Nephron progenitor cell (in vitro differentiated cells): ENCODE measurements at regions not wholly inside any gene's neighbourhood (a gene's known extent, or its start where the extent isn't known, plus 50 kb on each side); places are given as distances from the start of the nearest gene placed in this dataset.

Source experiments
- DNase-seq: peaks from one replicate; pipeline ENCODE4 v3.0.0; 2021
- H3K27ac Mint-ChIP-seq: 2 replicates; pipeline ENCODE4 v1.8.0; 2021; ENCODE audit warnings: mild to moderate bottlenecking, moderate library complexity, mixed read lengths
- H3K27me3 Mint-ChIP-seq: 2 replicates; pipeline ENCODE4 v1.8.0; 2021; ENCODE audit warnings: mild to moderate bottlenecking, low read depth, mixed read lengths; ENCODE audit not compliant: poor library complexity
- H3K36me3 Mint-ChIP-seq: 2 replicates; pipeline ENCODE4 v1.8.0; 2021; ENCODE audit warnings: low read depth, mixed read lengths
- H3K4me1 Mint-ChIP-seq: 2 replicates; pipeline ENCODE4 v1.8.0; 2021; ENCODE audit warnings: mixed read lengths
- H3K4me3 Mint-ChIP-seq: 2 replicates; pipeline ENCODE4 v1.8.0; 2021; ENCODE audit warnings: mild to moderate bottlenecking, moderate library complexity, mixed read lengths
- H3K9me3 Mint-ChIP-seq: 2 replicates; pipeline ENCODE4 v1.8.0; 2021; ENCODE audit warnings: mild to moderate bottlenecking, moderate library complexity, mixed read lengths
- TF ChIP-seq, protein P1 (sequence below): fragments of 200-600 bp; sonication (generic); IDR thresholded peaks from 2 replicates; pipeline ENCODE4 v1.5.0; 2021; ENCODE audit warnings: antibody characterized with exemption

DNA sequence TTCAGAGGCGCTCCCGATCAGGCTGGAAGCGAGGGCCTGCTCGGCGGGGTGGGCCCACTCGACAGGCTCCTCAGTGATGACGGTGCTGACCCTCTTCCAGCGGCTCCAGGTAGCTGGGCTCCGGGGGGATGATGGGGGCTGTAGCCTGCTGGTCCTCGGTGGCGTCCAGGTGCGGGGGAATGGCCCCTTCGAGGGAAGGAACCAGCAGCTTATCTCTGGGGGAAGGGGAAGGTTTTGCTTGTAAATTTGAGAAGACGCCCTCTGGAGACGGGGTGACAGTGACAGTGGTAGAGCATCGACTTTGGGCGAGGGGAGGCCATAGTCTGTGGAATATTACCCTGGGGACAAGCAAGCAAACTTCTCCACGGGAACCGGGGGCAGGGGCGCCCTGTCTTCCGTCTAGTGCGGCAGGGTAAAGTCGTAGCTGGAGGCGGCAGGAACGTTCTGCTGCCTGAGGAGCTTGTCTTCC lies 891.9 kb upstream of the LRRTM1 start:
- Mint-ChIP-seq H3K4me1 (no peaks in the 10 kb centered on the region), H3K27me3 (no peaks in the 10 kb centered on the region), H3K4me3 (no peak overlapping the region), H3K36me3 (no peaks in the 10 kb centered on the region), H3K9me3 (peaks cover 17% of the 10 kb centered on the region), H3K27ac (no peak overlapping the region)
- no peak for DNase-seq
- TF ChIP-seq, protein P1, sequence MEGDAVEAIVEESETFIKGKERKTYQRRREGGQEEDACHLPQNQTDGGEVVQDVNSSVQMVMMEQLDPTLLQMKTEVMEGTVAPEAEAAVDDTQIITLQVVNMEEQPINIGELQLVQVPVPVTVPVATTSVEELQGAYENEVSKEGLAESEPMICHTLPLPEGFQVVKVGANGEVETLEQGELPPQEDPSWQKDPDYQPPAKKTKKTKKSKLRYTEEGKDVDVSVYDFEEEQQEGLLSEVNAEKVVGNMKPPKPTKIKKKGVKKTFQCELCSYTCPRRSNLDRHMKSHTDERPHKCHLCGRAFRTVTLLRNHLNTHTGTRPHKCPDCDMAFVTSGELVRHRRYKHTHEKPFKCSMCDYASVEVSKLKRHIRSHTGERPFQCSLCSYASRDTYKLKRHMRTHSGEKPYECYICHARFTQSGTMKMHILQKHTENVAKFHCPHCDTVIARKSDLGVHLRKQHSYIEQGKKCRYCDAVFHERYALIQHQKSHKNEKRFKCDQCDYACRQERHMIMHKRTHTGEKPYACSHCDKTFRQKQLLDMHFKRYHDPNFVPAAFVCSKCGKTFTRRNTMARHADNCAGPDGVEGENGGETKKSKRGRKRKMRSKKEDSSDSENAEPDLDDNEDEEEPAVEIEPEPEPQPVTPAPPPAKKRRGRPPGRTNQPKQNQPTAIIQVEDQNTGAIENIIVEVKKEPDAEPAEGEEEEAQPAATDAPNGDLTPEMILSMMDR = no peak

DNA sequence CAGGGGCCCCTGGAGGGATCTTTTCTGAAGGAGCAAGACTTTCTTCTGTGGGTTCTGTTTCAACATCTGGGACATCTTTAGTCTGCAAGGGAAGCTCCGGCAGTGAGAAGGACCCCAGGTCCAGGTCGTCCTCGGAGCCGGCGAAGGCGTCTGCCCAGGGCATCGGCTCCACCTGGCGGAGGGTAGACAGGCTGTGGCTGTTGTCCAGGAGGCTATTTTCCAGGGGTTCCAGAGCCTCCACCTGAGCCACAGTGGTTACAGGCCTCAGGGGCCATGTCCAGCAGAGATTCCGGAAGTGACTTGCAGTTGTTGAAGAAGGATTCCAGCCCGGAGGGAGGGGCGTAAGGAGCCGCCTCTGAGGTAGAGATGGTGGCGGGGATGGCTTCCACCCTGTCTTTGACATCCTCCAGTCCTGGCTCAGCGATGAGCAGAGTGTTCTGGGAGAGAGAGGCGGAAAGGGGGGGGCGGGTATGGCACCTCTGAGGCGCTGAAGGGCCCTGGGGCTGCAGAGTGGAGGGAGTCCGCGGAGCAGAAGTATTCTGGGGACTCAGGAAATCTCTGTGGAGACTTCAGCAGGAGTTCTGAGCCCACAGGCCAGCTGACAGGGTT lies 891.3 kb upstream of the LRRTM1 start:
- H3K27me3 Mint-ChIP-seq = no peaks in the 10 kb centered on the region
- no peak overlapping the region for H3K4me3 Mint-ChIP-seq
- H3K27ac Mint-ChIP-seq = no peak overlapping the region
- peaks cover 17% of the 10 kb centered on the region for H3K9me3 Mint-ChIP-seq
- TF ChIP-seq, protein P1 = no peak
- DNase-seq = no peak
- H3K4me1 Mint-ChIP-seq = no peaks in the 10 kb centered on the region
- no peaks in the 10 kb centered on the region for H3K36me3 Mint-ChIP-seq

DNA sequence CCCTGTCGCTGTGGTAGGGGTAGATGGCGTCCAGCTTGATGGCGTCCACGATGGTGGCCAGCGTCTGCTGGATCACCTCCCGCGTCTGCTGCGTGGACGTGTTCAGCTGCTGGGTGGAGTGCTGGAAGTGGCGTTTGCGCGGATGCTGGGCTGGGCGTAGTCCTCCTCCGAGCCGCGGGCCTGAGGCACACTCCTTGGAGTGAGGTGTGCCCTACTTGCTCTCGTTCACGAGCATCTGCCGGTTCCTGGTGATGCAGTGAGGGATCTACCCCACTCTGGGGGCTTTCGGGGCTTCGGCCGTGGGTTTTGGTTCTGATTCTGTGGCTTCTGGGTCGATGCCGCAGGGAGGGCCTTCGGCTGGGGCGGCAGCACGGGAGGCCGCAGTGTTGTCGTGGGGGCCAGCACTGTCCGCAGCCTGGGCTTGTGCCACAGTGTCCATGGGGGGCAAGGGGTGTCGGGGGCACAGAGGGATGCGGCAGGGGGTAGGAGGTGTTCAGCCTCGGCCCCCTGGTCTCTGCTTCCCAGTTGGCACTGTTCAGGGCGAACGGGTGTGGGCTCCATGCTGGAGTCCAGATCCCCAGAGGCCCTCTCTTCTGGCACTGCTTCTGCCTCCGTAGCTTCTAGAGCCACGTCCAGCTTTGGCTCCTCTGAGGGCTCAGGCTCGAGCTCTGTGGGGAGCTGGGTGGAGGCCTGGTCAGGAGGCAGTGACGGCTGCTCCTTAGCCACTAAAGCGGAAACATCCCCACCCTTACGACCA lies 890.6 kb upstream of the LRRTM1 start:
- TF ChIP-seq, protein P1 = no peak
- no peak for DNase-seq
- Mint-ChIP-seq H3K27ac (no peak overlapping the region), H3K4me1 (no peaks in the 10 kb centered on the region), H3K9me3 (peaks cover 17% of the 10 kb centered on the region), H3K36me3 (no peaks in the 10 kb centered on the region), H3K27me3 (no peaks in the 10 kb centered on the region), H3K4me3 (no peak overlapping the region)

DNA sequence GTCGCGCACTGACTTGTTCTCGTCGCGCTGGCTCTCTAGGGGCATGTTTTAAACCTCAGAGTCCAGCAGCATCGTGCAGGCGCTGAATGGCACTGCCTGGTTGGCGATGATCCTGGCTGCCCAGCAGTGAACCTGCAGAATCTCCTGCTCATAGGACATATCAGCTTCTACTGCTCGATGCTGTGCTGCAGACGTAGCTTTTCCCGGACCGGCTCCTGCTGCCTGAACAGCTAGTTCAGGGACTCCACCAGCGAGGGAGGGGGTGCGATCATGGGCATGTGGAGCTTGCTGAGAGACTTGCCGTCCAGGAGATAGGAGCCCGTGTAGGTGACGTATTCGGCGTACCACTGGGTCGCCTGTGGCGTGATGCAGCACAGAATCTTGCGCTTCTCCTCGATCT lies 890.0 kb upstream of the LRRTM1 start:
- Mint-ChIP-seq H3K9me3 (peaks cover 17% of the 10 kb centered on the region), H3K4me1 (no peaks in the 10 kb centered on the region), H3K36me3 (no peaks in the 10 kb centered on the region), H3K4me3 (no peak overlapping the region), H3K27me3 (no peaks in the 10 kb centered on the region), H3K27ac (no peak overlapping the region)
- DNase-seq = no peak
- TF ChIP-seq, protein P1 = no peak

DNA sequence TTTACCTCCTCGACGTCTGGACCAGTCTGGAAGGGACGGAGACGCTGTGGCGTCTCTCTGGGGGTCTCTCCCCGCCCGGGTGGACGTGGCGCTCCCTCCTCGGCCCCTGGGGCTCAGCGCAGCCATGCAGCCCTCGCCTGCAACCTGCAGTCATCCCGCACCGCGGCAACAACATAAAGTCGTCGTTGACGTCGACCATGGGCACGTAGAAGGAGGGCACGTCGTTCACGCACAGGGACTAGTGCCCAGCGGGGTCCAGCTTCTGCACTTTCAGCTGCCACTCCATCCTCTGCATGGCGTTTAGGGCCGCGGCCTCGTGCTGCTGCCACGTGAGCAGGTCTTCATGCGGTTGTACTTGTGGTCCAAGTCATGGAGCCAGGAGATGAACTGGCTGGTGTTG lies 889.6 kb upstream of the LRRTM1 start:
- Mint-ChIP-seq H3K27me3 (no peaks in the 10 kb centered on the region), H3K4me1 (no peaks in the 10 kb centered on the region), H3K27ac (no peak overlapping the region), H3K4me3 (no peak overlapping the region), H3K9me3 (peaks cover 17% of the 10 kb centered on the region), H3K36me3 (no peaks in the 10 kb centered on the region)
- no peak for DNase-seq
- TF ChIP-seq, protein P1 = no peak

DNA sequence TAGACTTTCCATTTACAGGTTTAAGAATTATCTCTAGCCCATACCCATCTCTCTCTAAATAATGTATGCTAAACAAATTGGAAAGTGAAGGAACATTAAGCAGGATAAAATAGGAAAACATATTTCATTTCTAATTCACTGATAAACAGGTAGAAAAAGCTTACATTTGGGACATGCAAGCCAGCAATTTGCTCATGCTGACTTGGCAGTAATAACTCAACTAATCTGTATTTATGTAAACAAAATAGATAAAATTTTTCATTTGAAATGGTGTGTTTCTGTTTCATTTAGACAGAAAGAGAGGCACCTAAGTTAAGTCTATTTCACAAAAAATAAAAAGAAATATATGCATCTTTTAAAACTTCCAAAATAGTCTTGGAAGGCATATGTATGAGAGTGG lies 877.3 kb upstream of the LRRTM1 start:
- Mint-ChIP-seq H3K36me3 (no peaks in the 10 kb centered on the region), H3K9me3 (no peaks in the 10 kb centered on the region), H3K4me3 (no peak overlapping the region), H3K27me3 (no peaks in the 10 kb centered on the region), H3K4me1 (no peaks in the 10 kb centered on the region), H3K27ac (no peak overlapping the region)
- DNase-seq = no peak
- TF ChIP-seq, protein P1 = no peak
